Activated CD4-positive, alpha-beta T cell treated with anti-CD3 and anti-CD28 coated beads for 4 hours (primary cell): ENCODE measurements at regions not wholly inside any gene's neighbourhood (a gene's known extent, or its start where the extent isn't known, plus 50 kb on each side); places are given as distances from the start of the nearest gene placed in this dataset.
"Not testable (repeated sequence)": the region's sequence is repeated elsewhere in the genome, so short reads cannot be mapped to it uniquely, and the experiment has no call there.

Experiments used
- DNase-seq, 2 donors: peaks; one replicate each; pipeline ENCODE4 v3.0.0-alpha.2; 2020

DNA sequence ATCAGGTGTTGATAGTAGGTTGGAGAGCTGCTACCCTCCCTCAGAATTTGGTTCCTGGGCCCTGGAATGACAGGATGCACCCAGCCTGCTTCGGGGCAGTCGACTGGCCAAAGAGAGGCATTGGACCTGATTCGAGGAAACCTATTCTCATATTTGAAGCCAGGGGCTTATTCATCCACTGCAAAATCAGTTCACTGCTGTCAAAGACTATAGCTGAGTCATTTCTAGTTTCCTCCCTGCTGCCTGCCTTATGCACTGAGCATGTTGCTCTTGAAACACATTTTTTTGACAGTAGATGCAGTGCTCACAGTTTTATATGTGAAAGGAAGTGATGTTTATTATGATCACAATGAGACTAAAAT is 565.4 kb downstream of the ETS1 start:
- no peak for DNase-seq

DNA sequence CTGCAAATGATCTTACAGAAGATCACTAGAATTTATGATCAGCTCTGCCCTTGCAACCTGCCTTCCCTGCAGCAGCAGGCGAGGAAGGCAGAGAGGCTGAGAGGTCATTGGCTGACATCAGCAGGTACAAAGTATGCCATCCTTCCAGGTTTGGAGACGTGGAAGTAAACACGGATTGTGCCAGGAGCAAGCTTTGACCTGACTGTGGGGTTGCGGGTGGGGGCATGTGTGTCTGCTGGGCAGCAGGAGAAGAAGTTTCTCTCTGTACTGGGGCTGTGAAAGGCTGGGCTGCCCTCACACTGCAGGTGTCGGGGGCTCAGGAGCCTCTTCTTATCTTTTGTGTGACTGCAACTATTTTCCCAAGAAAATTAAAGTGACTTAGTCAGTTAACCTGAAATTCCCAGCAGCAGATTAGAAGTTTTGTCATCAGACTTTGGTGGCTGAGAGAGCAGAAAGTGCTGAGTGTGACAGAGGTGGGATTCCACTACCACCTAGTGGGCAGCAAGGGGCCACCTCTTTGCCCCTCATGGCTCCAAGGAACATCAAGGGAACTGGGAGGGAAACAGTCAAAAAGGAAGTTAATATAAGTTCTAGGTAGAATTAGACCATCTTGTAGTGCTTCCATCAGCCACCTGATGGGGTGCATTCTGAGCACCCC is 565.9 kb downstream of the ETS1 start:
- no peak for DNase-seq

DNA sequence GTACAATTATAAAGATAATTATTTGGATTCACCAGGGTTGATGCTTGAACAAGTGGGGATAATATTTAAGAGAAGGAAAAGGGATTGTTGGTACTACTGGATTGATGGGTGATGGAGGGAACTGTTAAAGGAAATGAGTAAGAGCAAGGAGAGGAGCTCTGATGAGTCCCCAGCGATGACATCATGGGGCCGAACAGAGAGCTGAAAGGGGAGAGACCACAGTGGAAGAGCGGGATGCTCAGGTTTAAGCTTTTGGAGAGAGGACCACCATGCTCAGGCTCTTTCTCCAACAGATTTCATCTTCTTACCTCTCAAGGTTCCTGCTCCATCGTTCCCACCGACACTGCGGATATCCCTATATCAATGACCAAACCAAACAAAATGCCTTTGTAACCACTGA is 568.7 kb downstream of the ETS1 start:
- no peak for DNase-seq

DNA sequence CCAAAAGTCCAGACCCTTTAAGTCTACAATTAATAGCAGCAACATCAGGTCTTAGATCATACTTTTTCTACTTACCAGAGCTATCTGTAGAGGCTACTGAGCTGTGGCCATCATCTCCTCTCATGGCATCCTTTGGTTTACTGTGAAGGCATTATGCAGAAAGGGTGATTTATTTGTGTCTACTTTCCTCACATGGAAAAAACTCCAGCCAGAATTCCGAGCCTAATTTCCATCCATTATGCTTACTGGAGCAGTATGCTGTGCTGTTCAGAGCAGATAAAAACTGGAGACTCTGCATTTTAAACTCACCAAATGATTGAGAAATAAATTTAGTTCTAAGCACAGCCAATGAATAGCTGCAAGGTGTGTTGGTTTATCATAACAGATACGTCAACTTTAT is 581.8 kb downstream of the ETS1 start:
- DNase-seq: no peak

DNA sequence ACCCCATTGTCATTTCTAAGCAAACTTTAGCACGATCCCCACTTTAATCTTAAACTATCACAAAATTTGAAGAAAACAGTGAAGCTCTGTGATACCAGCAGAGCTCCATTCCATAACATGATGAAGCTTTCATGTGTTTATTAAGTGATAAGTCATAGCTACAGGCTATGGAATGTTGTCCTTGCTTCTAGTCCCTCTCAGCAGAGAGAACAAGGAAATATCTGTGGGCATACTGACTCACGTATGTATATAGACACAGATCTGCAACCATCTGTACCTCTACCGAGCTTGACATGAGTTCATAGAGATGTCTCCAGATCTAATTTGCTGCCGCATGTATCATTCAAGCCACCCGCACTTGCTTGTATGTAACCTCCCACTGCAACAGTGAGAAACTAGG is 588.9 kb downstream of the ETS1 start:
- DNase-seq: no peak

DNA sequence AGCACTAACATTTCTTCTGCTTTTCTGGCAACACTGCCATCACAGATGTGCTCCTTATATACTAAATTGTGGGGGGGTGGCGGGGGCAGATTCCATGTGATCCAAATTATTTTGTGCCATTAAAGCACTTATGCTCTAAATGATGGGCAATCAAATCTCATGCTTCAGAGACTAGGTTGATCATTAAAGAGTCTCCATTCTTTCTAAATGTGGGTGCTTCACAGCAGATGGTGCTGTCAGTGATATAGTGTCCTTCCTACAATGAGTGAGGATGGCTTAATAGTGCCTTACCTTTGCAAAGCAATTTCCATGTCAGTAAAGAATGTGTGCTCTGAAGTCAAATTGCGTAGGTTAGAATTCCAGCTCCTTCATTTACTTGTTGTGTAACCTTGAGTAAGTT is 589.8 kb downstream of the ETS1 start:
- DNase-seq: no peak

DNA sequence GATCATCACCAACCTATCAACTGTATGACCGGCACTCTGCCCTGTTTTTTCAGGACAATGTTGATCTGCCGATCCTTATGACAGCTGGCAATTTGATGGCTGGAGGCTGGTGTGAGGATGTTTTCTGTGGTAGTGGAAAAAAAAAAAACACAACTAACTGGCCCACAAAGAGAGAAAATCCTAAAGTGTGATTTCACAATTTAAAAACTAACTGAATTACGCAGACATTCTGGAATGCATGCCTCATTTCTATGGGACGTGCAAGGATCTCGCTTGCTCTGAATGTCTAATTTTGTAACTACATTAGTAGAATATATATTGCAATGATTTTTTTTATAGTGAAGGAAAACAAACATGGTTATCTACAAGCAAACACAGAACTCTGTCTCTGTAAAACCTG is 590.5 kb downstream of the ETS1 start:
- DNase-seq: no peak

DNA sequence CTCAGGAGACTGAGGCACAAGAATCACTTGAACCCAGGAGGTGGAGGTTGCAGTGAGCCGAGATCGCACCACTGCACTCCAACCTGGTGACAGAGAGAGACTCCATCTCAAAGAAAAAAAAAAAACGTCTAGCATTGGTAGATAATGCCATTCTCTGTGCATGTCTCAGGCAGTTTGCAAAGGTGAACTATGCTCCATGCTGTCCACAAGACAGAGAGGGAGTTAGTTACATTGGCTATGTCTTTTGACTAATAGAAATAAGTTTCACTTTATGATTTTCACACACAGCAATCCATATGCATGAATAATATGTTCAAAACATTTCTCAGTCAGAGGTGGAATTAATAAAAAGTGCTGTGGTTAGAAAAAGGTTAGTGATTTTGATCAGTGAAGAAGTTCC is 591.4 kb downstream of the ETS1 start:
- no peak for DNase-seq

DNA sequence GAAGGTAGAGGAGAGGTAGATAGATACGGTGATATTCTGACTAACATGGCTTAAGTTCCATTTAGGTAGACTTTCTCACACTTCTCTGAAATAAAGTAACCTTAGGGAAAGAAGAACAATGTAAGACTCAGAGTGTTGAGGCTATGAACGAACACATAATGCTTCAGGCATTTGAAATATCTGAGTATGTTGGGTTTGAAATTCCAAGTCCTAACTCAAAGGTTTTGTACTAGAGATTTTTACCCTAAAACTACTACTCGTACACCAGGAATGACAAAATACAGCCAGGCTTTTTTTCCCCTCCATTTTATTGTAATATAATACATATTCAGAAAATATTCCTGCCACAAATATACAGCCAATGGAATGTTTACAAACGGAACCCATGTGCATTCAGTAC is 592.6 kb downstream of the ETS1 start:
- DNase-seq: no peak

DNA sequence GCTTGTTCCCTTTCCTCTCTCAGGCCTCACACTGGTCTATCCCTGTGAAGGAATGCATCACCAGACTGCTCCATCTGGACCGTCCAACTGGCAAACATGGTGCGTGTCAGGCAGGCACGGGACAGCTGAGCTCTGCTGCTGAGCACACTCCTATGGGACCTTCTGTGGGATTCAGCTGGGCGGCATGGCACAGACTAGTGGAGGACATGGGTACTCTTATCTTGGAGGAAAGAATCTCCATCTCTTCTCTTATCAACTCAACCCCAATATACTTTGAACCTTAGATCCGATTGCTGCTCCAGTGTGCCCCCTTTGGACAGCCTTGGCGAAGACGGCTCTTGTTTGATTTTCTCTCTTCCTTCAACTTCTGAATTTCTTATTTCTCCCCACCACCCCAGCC is 593.6 kb downstream of the ETS1 start:
- DNase-seq: no peak

DNA sequence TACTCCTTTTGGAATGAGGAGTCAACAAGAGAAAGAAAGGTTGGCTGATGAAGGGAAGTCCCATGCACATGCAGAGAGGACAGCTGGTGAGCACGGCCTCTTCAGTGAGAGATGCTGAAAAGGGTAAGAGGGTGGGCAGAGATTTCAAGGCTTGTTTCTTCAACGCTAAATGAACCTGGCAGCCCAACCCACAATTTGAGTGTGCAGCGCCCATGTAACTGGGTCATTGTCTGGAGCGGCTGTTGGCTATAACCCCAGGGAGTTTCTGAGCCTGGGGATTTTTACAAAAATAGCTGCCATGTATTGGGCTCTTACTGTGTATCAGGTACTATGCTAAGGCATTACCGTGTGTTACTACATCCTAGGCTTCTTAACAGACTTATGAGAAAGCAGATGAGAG is 594.1 kb downstream of the ETS1 start:
- DNase-seq: no peak

DNA sequence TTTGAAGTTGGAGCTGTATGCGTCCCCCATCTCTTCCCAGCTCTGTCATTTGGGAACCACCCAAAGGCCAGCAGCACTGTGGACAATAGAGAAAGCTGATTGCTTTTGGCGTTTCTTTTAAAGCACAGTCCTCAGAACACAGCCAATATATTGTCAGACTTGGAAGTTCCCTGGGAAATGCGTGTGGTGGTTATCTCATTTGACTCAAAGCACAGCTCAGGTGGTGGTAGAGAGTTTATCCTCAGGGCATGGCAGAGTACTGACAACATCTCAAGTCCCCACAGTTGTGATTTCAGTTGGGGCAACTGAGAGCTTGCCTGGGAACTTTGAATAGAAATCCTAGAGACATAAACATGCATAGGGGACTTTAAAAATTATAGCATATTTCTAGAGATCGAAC is 601.3 kb downstream of the ETS1 start:
- no peak for DNase-seq

DNA sequence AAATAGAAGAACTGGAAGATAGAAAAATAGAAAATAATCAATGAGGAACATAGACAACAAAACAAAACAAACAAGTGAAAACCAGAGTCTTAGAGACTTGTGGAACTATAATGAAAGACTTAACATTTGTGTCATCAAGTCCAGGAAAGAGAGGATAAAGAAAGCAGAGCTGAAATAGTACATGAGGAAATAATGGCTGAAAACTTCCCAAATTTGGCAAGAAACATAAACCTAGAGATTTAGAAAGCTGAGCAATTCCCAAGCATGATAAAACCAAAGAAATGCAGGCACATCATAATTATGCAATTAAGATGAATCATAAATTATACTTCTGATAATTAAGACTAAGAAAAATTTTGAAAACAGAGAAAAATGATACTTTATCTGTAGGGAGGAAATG is 614.5 kb downstream of the ETS1 start:
- no peak for DNase-seq

DNA sequence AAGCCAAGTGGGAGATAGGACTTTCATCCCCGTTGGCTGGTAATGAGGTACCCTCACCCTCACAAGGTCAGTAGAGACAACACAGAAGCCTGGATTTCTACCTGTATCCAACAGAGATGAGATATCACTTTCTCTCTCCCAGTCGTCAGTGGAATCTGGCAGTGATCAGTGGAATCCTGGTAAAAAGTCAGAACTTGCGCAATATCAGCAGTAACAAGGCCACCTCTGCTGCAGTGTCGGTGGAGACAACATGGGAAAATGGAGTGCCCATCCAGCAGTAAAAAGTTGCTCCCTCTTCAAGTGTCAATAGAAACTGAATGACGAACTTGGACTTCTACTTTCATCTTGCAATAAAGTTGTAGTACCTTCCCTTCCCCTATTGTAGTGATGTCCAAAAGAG is 615.9 kb downstream of the ETS1 start:
- no peak for DNase-seq

DNA sequence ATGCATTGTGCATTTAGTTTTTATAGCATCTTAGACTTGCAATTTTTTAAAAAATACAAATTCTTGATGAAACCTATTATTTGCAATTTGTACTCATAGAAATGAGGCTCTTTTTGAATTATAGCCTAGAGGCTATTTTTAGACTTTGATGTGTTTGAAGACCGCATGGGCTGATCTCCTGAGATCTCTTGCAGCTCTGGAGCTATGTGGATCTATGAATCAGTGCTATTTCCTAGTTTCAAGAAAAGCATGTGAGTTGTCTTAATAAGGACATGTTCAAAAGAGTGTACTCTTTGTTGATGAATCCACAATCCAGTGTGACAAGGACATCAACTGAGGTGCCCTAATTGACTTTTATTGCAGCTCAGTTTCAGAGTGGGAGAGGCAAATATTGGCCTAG is 620.5 kb downstream of the ETS1 start:
- no peak for DNase-seq

DNA sequence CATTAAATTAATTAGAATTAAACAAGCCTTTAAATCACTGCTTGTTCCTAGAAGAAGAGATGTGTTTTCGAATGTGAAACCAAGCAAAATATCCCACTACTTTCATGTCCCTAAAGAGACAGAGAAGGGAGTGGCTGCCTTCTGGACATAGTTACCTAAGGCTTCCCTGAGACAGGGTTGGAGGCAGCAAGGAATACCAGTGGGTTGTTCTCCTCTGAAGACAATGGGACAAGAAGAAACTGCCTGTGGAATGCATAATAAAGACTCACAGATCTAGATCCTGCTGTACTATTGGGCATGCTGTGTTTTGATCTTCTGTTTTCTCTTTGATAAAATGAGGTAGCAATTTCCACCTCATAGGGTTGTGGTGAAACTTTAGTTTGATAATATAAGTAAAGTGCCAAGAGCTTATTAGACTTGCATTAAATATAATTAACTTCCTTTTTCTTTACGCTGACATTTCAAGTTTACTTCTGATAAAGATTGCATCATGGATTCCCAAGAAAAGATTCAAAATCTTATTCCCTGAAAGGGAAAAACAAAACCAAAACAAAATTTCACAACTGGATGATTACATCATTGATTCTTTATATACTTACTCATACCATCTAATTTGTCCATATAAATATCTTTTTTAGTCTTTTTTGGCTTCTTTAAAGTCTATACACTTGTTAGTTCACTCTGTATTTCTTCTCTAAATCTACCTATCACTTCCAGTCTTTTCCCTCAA is 621.3 kb downstream of the ETS1 start:
- no peak for DNase-seq

DNA sequence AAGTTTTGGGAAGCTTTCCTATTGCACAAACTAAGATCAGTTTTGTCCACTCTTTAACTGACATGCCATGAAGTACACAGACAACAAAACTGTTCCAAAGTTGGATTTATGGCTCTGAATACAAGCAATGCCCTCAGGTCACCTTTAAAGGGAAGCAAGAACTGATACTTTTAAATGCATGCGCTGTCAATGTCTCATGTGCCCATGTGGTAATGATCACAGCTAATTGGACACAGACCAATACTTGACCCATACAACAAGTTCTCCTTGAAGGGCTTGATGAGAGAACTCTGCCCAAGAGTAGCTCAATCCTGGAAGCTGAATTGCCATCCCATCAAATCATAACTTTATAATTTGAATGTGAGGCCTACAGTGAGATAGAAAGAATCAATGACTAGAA is 624.9 kb downstream of the ETS1 start:
- DNase-seq: no peak

DNA sequence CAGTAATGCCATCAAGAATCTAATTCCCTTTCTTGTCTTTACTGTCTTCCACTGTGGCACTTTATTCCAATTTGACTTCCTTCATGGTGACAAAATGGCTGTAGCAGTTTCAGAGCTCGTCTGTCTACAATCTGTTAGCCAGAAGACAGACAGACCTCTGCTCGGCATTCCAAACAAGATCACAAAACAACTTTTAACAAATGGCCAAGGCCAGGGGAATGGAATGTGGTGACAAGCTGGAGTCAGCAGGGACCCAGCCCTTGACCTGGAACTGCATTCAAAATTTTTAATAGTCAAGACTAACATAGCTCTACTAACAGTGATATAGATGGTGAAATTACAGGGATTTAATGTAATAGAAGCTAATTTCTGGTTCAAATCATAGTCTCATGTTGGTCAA is 637.2 kb downstream of the ETS1 start:
- DNase-seq: no peak

DNA sequence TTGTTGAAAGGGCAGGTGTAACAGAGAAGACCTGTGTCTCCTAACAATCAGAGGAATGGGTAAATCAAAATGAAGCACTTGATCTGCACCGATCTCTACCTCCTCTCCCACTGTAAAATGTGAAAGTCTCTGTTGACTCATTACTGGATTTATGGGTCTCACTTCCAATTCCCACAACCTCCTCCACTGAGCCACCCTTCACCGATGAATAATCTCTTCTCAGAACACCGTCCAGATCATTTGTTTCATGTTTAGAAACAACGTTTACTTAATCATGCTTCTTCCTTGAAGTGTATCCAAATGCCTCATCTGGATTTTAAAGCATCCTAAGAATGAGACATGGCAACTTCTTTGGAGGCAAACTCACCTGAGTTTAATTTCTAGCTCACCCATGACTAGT is 643.6 kb downstream of the ETS1 start:
- DNase-seq: no peak

DNA sequence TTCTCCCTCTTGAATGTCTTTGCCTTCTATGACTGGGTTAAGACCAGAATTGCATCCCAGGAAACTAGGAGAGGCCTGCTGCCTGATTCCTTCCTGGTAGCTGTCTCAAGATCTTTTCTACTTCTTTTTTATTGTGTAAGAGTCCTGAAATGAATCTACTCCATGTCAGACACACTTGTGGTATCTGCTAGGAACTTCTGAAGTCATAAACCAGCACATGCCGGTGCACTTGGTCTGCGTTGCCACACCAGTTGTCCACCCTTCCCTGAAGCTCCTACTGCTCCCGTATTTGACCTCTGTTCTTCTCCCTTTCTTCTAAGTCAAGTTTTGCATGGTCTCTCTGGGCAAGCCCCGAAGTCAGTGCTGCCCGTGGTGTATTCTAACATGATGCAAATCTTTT is 644.2 kb downstream of the ETS1 start:
- DNase-seq: no peak

DNA sequence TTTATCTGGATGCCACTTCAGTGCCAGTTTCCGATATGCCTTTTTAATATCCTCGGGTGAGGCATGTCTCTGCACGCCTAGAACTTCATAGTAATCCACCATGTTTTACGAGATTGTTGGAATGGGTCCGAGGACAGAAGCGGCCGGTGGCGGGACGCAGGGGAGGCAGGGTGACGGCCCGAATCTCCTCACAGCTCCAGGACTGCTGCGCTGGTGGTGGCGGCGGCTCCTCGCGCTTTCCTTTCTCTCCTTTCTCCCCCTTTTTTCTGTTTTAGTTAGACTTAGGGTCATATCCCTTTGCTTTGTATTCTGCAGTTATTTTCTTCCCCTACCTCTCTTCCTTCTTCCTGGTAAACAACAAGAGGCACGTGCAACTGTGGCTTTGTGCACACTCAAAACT is 645.8 kb downstream of the ETS1 start:
- DNase-seq: not testable (repeated sequence)

DNA sequence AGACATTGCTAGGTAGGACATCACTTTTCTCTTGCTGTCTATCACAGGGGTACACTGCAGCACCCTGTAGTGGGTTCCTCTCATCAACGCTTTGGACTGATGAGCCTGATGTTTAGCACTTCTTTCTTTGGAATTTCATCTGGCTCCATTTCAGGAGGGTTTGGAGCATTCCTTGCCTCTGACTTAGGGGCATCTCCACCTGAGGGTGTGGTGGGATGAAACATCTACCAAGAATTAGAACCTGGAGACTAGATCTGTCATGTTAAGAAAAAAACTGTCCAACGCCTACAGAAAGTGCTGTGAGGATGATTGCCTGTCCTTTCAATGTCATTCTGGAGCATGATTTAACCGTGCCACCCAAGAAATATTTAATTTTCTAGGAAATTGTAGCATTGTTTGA is 648.4 kb downstream of the ETS1 start:
- DNase-seq: no peak

DNA sequence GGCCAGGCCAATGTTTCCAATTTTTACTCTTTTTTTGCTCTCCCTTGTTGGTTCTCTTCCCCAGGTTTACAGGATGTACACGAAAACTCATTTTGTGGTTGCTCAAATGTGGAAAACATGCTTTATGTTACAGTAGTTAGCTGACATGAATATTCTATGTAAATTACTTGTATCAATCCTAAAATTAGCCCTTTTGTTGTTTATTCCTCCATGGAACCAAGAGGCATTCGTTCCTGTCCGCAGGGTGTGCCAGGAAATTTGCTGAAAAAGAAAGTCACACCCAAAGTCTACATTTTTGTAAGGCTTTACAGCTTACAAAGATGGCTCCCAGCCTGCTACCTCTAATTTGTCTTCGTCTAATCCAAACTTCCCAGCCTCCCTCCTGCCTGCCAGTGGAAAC is 652.3 kb downstream of the ETS1 start:
- DNase-seq: no peak

DNA sequence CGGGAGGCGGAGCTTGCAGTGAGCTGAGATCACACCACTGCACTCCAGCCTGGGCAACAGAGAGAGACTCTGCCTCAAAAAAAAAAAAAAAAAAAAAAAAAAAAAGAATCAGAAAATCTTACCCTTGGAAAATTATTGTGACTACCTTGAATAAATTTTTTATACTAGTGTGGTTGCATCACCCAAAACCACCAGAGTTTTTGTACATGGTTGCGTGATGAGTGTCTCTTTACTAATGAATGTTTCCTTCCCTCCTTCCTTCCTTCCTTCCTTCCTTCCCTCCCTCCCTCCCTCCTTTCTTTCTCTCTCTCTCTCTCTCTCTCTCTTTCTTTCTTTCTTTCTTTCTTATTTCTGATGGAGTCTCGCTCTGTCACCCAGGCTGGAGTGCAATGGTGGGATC is 653.4 kb downstream of the ETS1 start:
- not testable (repeated sequence) for DNase-seq

DNA sequence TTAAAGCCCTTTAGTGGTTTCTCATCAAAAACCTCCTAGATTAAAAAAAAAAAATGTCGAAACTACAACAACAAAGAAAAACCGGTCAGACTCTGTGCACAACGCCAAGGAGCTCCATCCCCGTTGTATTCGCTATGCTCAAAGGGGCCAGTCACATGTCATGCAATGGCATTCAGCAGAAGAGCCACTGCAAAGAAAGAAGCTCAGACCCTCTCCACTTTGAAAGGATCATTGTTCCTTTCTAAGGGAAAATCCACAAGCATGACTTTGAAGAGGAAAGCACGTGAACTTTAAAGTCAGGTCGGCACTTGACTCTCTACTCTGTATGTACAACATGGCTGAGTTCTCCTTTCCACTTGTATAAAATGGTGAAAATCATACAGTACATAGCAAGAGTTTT is 655.6 kb downstream of the ETS1 start:
- DNase-seq: no peak
